GM21423 (cell line): ENCODE measurements at regions not wholly inside any gene's neighbourhood (a gene's known extent, or its start where the extent isn't known, plus 50 kb on each side); places are given as distances from the start of the nearest gene placed in this dataset.
"Not testable (repeated sequence)": the region's sequence is repeated elsewhere in the genome, so short reads cannot be mapped to it uniquely, and the experiment has no call there.

Experiments
- ATAC-seq: cut with Tn5 transposase; IDR thresholded peaks from one replicate; pipeline ENCODE4 v1.9.1; 2021; ENCODE audit warnings: mild to moderate bottlenecking, moderate library complexity; ENCODE audit not compliant: unreplicated experiment

- no peak for ATAC-seq
Measured at GRCh38 chr7:159210581-159211235, 66.0 kb upstream of the VIPR2 start.

DNA sequence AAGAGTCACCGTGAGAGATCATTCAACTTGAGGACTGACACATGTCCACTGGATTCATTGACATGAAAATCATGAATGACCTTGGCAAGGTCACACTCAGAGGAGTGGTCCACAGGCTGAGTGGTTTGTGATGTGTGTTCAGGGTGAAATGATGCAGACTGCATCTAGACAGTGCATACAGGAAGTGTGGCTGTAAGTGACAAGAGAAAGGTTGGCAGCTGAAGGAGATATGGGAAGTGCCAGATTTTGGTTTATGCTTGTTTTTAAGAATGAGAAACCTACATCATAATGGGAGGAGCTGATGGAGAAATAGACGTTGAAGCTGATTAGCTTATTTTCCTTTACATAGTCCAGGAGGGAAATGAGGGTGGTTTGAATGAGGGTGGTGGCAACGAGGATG lies 64.8 kb upstream of the VIPR2 start:
- ATAC-seq: no peak

DNA sequence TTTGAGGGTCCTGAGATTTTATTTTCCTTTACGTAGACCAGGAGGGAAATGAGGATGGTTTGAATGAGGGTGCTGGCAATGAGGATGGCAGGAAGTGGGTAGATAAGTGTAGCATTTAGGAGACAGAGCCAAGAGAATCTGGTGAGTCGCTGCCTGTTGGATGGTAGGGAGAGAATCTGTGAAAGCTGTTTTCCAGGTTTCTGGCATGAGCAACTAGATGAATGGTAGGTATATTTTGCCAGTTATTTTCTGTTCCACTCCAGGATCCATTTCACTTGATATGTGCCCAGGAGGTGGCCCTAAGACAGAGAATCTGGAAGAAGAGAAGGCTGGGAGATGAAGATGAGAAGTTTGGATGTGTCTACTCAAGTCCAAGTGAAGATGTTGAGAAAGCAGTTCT lies 63.3 kb upstream of the VIPR2 start:
- ATAC-seq: no peak

- ATAC-seq: no peak
Measured at GRCh38 chr7:159207393-159207792, 62.7 kb upstream of the VIPR2 start.

DNA sequence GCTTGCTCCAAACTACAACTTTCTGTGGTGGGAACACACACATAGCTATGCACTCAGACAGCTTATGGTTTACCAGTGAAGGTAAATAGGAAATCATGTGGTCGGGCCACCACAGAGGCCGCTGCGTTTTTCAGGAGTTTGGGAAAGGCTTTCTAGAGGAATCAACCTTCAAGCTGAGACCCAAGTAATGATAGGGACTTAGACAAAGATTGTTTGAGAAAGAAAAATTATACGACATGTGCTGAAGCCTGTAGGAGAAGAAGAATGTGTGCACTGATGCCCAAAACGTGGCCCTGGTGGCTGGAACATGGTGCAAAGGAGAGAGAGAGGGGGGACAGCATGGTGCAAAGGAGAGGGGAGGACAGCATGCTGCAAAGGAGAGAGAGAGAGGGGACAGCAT lies 61.2 kb upstream of the VIPR2 start:
- no peak for ATAC-seq

DNA sequence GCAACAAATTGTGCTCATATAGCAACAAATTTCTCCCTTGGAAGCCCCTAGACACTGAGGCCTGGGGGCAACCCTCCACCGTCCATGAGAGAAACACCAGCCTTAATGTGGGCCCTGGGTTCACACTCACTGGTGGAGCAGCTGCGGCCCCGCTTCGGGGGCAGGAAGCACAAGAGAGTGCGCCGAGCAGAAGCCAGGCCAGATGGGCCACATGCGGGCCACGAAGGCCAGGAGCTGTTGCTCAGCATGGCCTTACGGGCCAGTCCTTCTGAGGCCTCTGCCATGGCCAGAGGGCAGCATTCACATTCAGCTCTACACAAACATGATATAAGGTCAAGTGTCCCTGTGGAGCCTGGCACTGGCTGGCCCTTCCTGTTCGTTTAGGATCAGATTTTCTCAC lies 60.0 kb upstream of the VIPR2 start:
- ATAC-seq: no peak

GRCh38 chr7:159203253-159203652 lies 58.6 kb upstream of the VIPR2 start:
- ATAC-seq: not testable (repeated sequence)

- ATAC-seq: no peak
Measured at GRCh38 chr7:159201722-159202330, 57.2 kb upstream of the VIPR2 start.

DNA sequence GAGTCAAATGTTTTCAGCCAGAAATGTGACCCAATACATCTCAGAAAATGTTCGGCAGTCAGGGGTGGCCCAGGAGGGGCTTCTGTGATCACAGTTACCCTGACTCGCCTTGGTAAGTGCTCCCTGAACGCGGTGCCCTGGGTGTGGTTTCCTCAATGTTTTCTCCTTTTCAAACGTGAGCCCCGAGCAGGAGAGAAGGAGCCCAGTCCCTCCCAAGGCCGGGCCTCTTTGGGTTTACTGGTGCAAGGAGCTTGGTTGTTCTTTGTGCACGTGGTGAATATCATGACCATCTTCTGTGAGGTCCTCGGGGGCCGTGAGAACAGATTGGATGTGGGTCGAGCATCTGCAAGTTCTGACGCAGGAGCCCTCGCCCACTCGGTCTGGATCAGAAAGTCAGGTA lies 55.8 kb upstream of the VIPR2 start:
- no peak for ATAC-seq

DNA sequence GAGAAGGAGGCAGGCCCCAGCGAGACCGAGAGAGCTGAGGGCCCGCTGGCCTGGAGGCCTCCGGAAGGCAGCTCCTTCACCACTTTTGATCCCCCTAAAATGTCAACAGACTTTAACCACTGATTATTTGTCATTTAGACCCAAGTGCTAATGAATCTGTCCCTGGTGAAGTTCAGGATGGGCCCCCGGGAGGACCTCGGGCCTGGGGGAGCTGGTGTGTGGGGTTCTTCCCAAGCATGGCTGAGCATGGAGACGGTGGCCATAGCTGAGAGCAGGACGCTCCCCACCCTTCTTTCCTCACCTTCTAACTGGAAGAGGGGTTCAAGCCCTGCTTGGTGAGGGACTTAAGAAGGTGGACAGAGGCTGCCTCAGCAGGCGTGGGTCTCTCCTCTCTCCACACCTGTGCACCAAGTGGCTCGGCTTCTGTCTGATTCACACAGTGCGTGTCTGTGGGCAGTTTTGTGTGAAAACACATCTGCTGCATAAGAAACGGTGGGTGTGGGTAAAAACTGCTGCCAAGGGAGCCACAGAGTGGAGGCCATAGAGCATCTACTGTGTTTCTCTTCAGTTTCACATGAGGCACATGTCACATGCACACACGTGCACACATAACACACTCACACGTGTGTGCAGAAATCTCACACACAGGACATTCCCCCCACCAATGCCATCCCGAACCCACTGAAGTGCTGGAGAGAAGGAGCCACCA lies 53.5 kb upstream of the VIPR2 start:
- ATAC-seq: no peak

DNA sequence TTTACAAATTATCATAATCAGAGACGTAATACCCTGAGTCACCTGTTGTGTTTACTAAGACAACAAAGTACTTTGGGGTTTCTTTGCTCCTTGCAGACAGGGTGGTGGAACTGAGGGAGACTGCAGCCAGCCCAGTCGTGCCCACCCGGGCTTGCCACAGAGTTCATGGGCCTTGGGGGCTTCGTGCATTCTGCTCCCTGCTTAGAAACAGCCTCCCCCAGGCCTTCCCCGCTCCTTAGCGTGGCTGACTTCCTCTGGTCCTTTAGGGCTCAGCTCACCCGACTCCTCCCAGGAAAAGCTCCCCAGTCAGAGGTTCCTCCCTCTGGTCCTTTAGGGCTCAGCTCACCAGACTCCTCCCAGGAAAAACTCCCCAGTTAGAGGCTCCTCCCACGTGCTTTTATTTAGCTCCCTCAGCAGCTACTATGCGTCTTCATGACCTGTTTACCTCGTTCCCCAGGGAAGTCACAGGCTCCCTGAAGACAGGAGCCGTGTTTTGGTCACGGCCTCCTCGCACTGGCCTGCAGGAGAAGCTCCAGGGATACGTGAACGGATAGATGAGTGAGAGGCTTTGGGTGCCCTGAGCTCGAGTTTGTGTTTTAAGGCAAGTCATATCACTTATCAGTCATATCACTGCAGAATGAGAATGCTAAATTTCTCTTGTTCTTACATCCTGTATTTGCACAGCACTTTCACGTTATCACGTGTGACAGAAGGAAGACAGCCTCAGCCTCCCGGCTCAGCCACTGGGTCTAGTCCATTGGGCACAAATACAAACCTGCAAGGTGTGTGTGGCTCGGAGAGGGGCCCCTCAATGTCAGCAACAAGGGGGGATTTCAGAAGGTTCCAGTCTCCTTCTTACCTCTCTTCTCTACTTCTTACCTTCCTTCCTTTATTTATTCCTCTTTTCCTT lies 52.7 kb upstream of the VIPR2 start:
- peak; percentile 55 for ATAC-seq

- ATAC-seq: no peak
Measured at GRCh38 chr7:159196584-159196983, 51.9 kb upstream of the VIPR2 start.

DNA sequence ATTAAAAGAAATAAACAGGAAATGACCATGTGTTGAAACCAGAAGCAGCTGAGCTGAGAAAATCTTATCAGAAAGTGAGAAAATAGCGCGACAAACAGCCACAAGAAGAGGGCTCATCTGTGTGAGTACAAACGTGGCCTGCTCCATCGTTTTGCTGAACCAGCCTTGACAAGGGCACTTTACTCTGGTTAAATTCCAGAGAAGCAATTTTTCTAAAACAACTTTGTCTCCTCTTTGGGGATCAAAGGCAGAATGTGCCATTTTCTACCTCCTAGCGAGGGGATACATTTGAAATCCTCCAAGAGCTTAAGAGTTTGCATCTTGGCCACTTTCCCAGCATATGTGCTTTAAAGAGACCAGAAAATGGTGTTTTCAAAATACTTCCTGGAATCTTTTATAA lies 51.3 kb upstream of the VIPR2 start:
- ATAC-seq: no peak
